Activated naive CD8-positive, alpha-beta T cell treated with anti-CD3 and anti-CD28 coated beads, Interleukin-2, amount 50 U/mL, for 16 hours (primary cell): ENCODE measurements at regions not wholly inside any gene's neighbourhood (a gene's known extent, or its start where the extent isn't known, plus 50 kb on each side); places are given as distances from the start of the nearest gene placed in this dataset.

ENCODE experiments used
- DNase-seq: peaks from one replicate; pipeline ENCODE4 v3.0.0-alpha.2; 2020; ENCODE audit warnings: low read depth, low spot score

DNA sequence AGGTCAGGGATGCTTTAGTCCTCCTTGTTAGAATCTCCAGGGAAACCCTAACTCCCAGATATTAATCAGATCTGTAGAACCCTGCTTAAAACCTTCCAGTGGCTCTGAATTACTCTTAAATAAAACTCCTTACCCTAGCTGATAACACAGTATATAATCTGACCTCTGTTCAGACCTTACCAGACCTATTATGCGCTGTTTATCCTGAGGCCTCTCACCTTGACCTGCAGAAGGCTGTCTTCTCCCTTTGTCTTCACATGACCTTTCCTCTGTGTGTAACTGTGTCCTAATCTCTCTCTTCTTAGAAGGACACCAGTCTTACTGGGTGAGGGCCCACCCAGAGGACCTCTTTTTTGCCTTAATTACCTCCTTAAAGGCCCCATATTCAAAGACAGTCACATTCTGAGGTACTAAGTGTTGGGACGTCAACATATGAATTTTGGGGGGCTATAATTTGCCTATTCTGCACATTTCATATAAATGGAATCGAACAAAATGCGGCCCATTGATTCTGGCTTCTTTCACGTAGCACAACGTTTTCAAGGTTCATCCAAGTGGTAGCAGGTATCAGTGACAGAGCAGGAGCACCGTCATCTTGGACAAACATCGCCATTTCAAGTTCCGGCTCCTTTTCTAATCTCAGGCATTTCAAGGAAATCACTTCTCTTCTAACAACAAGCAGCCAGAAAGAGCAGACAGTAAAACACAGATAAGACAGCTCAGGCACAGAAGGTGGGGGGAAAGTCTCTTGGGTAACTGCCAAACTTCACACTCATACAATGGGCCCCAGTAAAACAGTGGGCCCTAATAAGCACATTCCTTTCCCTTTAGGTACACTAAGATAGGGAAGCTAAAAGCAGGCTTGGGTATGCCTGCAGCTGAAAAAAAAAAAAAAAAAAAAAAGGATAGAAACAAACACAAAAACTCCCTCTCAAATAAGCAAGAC lies 200.2 kb upstream of the NUDT4 start:
- DNase-seq: no peak

- no peak for DNase-seq
These were observed 199.4 kb upstream of the NUDT4 start for GRCh38 chr12:93178154-93178878.

- no peak for DNase-seq
These were observed 197.9 kb upstream of the NUDT4 start for GRCh38 chr12:93179792-93180191.

DNA sequence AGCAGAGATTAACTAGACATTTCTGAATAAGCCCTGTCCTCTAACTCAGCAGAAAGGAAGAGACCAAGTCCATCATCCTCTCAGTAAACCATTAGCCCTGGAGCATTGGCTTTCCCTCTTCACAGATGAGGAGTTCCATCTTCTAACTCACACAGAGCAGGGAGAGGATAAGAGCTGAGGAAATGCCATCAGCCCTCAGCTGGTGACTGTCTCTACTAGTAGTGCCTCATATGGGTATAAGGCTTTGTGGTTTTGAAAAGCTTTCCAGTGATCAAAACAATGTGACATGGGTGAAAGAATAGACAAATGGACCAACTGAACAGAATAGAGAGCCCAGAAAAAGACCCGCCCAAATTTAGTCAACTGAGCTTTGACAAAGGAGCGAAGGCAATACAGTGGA lies 197.2 kb upstream of the NUDT4 start:
- no peak for DNase-seq

- no peak for DNase-seq
These were observed 196.2 kb upstream of the NUDT4 start for GRCh38 chr12:93181409-93181965.

DNA sequence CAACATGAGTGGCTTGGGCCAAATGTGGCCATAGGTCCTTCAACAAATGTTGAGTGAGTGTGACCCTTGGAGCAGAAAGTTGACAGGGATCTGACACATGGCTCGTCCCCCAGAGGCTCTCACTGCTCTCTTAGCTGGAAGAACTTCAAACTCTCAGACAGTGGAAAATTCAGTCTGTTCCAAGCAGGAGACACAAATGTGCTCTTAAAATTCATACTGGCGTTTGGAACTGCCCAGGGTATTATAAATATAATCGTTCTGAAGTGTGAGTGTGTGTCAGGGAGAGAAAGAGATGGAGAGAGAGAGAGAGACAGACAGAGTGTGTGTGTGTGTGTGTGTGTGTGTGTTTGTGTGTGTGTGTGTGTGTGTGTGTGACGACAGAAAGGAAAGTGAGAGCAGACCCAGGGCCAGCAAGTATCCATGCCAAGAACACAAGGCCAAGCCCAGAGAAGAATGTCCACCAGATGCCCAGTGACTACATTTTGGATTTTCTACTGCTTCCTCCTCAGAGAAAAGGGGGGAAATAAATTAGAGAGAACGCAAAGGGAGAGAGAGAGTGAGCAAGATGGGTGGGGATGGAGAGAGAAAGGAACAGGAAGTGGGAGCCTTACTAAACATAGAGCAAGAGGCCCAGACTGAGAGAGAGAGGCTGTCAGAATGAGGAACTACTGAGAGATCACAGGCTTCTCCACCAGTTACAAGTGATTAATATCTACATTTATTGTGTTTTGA lies 193.6 kb upstream of the NUDT4 start:
- no peak for DNase-seq

DNA sequence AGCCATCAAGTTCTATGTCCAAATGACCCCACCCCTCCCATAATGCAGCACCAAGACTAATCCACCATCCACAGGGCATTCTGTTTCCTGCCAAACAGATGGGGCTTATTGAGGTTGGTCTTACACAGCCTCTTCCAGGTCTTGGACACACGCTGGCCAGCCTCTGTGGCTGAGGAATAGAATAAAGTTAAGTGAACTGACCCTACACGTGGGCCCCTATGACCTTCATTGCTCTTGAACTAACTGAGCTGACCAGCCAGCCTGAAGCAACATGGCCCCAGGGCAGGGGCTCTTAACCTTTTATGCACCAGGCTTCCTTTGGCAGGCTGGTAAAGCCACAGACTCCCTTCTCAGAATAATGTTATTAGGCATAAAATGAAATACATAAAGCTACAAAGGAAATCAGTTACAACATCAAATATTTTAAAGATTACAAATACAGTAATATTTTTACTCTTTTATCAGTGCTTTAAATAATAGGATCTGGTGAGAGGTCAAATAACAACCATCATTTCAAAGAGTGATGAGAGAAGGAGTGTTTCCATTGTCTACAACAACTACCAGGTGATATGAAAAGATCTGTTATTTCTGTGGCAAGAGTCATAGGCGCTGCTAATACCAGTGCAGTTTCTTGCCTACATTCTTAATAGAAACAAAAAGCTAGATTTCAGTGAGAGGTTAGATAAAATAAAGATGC lies 192.9 kb upstream of the NUDT4 start:
- DNase-seq: no peak

GRCh38 chr12:93185369-93185741 lies 192.4 kb upstream of the NUDT4 start:
- no peak for DNase-seq

DNA sequence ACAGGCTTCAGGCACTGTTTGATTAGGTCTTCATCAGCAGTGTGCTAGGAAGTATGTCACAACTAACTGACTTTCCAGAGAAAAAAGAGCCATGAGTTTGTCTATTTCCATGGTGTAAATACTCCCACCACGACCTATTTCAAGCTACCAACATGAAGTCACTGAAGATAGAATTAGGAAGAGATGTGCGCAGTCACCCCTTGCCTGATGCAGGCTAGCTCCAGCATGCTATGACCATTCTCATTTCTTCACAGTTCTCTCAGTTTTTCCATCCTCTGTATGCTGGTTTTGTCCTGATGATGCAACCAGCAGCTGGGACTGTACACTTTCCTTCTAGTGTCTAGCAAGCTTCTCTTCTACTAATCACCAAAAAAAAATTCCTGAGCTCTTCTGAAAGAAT lies 191.6 kb upstream of the NUDT4 start:
- DNase-seq: no peak

DNA sequence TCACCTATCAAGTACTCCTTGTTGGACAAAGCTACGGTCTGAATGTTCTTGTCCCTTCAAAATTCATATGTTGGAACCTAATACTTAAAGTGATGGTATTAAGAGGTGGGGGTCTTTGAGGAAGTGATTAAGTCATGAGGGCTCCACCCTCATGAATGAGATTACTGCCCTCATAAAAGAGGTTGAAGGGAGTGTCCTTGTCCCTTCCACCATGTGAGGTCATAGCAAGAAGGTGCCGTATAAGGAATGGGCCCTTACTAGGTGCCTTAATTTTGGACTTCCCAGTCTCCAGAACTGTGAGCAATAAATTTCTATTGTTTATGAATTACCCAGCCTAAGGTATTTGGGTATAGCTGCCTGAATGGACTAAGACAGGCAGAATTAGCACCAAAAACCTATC lies 191.1 kb upstream of the NUDT4 start:
- no peak for DNase-seq

GRCh38 chr12:93191423-93191822 lies 186.3 kb upstream of the NUDT4 start:
- DNase-seq: no peak

DNA sequence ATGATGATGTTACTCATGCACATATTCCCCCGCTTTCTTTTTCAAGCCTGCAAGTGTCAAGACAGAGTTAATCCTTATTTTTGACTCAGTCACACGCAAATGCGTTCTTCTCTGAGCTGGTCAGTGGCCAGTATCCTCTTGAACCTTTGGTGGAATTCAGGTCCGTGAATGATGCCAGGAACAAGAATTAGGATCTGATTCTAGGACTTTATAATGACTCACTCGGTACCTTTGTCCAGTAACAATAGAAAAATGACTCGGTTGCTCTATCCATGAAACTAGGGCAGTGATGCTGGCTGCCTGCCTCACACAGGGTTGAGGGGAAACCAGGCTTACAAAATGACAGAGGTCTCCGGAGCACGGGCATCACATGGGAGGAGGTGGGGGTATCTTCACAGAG lies 185.8 kb upstream of the NUDT4 start:
- no peak for DNase-seq

DNA sequence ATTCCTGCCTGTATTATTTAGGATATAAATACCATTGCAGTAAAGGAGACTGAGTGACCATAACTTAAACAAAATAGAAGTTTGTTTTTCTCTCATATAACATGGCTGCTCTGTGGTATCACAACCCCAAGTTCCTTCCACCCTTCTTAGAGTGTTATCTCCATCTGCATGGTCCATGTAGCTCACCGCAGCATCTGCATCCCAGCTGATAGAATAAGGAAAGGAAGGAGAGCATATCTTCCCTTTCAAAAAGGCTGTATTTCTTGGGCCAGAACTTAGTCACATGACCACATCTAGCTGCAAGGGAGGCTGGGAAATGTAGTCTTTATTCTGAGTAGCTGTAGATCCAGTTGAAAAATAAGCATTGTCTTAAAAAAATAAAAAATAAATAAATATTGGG lies 184.8 kb upstream of the NUDT4 start:
- DNase-seq: no peak

DNA sequence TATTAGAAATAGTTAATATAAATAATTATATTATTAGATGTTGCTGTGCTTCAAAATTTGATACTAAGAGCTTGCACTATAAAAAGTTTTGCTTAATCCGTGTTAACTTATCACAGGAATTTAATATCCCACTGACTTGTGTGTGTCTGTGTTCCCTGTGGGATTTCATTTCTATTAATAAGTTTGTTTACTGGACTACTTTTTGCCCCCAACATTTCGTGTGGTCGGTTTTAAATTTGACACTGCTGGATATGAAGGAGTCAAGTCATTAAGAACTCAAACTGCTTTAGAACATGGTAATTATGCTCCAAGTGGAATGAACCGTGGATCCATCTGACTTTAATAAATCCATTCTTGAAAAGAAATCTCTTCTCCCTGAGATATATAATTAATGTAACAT lies 182.2 kb upstream of the NUDT4 start:
- no peak for DNase-seq

- DNase-seq: no peak
These were observed 180.6 kb upstream of the NUDT4 start for GRCh38 chr12:93197067-93197593.

GRCh38 chr12:93198086-93198485 lies 179.6 kb upstream of the NUDT4 start:
- no peak for DNase-seq

GRCh38 chr12:93199831-93200236 lies 177.9 kb upstream of the NUDT4 start:
- no peak for DNase-seq

DNA sequence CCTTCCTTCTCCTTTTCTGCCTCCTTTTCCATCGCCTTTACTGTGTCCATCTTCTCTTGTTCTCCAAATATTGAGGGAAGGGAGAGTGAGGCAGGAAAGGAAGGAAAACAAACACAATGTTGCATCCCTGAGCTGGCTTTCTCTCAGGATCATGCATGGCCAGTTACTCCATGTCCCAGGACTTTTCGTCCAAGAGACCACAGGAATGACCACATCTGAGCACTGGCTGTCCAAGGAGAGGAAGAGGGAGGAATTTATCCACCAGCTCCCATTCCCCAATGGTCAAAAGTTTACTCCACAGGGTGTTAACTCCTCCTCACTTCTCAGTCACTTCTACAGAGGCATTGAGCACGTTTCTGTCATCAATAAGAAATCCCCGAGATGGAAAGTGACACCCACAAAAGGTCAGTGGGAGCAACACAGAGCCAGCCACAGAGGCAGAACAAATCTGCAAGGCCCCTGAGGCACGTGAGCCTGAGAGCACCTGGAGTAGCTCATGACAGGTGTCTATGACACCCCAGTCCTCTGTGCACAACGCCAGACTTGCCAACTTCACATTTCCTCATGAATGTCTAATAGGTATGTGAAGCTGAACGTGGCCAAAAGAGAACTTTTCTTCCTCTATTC lies 177.3 kb upstream of the NUDT4 start:
- DNase-seq: no peak

- DNase-seq: no peak
These were observed 175.7 kb upstream of the NUDT4 start for GRCh38 chr12:93201990-93202389.

DNA sequence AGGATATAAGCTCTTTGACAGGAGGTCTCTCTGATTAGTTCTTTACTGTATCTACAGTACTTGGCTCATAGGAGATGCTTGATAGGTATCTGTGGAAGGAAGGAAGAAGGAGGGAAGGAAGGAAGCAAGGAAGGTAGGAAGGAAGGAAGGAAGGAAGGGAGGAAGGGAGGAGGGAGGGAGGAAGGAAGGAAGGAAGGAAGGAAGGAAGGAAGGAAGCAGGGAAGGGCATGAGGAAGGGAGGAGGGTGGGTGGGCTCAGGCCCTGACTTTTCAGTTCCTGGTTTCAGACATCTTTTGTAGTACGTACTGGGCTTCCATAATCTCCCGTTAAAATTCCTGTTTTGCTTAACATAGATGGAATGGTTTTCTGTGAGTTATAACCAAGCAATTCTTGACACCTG lies 175.0 kb upstream of the NUDT4 start:
- DNase-seq: no peak

GRCh38 chr12:93203361-93203760 lies 174.4 kb upstream of the NUDT4 start:
- no peak for DNase-seq
